GM18858 (cell line): ENCODE measurements at regions not wholly inside any gene's neighbourhood (a gene's known extent, or its start where the extent isn't known, plus 50 kb on each side); places are given as distances from the start of the nearest gene placed in this dataset.
"Not testable (repeated sequence)": the region's sequence is repeated elsewhere in the genome, so short reads cannot be mapped to it uniquely, and the experiment has no call there.

Experiments used
- ATAC-seq: cut with Tn5 transposase; IDR thresholded peaks from one replicate; pipeline ENCODE4 v1.9.1; 2021; ENCODE audit not compliant: unreplicated experiment

GRCh38 chr6:56840467-56841380, 114.2 kb upstream of the BEND6 start:
- no peak for ATAC-seq

- ATAC-seq = no peak
These were observed 115.2 kb upstream of the BEND6 start for GRCh38 chr6:56839533-56840183.

GRCh38 chr6:56838965-56839364, 115.9 kb upstream of the BEND6 start:
- ATAC-seq = no peak

GRCh38 chr6:56838016-56838555, 116.8 kb upstream of the BEND6 start:
- no peak for ATAC-seq

GRCh38 chr6:56837322-56837894, 117.5 kb upstream of the BEND6 start:
- no peak for ATAC-seq

GRCh38 chr6:56835612-56836011, 119.3 kb upstream of the BEND6 start:
- ATAC-seq = no peak

- ATAC-seq = no peak
These were observed 121.0 kb upstream of the BEND6 start for GRCh38 chr6:56833873-56834272.

- no peak for ATAC-seq
These were observed 121.6 kb upstream of the BEND6 start for GRCh38 chr6:56833127-56833791.

GRCh38 chr6:56832225-56832624, 122.7 kb upstream of the BEND6 start:
- no peak for ATAC-seq

GRCh38 chr6:56831334-56831733, 123.6 kb upstream of the BEND6 start:
- no peak for ATAC-seq

GRCh38 chr6:56827908-56828649, 126.8 kb upstream of the BEND6 start:
- no peak for ATAC-seq

GRCh38 chr6:56824431-56824830, 130.5 kb upstream of the BEND6 start:
- not testable (repeated sequence) for ATAC-seq

- ATAC-seq = no peak
These were observed 133.9 kb upstream of the BEND6 start for GRCh38 chr6:56821005-56821432.

- ATAC-seq = no peak
These were observed 134.8 kb upstream of the BEND6 start for GRCh38 chr6:56820060-56820459.

- ATAC-seq = no peak
These were observed 135.3 kb upstream of the BEND6 start for GRCh38 chr6:56819604-56820003.

- ATAC-seq = no peak
These were observed 138.5 kb upstream of the BEND6 start for GRCh38 chr6:56816370-56816769.

GRCh38 chr6:56815436-56815835, 139.5 kb upstream of the BEND6 start:
- no peak for ATAC-seq

GRCh38 chr6:56814802-56815201, 140.1 kb upstream of the BEND6 start:
- ATAC-seq = no peak

- no peak for ATAC-seq
These were observed 140.6 kb upstream of the BEND6 start for GRCh38 chr6:56814308-56814707.

- ATAC-seq = not testable (repeated sequence)
These were observed 142.1 kb upstream of the BEND6 start for GRCh38 chr6:56812851-56813250.
